Gastrocnemius medialis (tissue), 4 donors: ENCODE measurements at regions not wholly inside any gene's neighbourhood (a gene's known extent, or its start where the extent isn't known, plus 50 kb on each side); places are given as distances from the start of the nearest gene placed in this dataset.

Experiments
- POLR2A ChIP-seq, 2 donors: fragments of 450-650 bp; IDR thresholded peaks; one replicate each; pipeline ENCODE4 v1.6.1; 2017; ENCODE audit warnings: antibody characterized with exemption in 2 of 2, mild to moderate bottlenecking in 2 of 2, moderate library complexity in 2 of 2
- TF ChIP-seq, protein P1 (sequence below), 5 experiments: fragments of 450-650 bp in 3 of 5; fragments of 200-600 bp in 2 of 5; sonication (generic) in 2 of 5; IDR thresholded peaks in 4 of 5; conservative IDR thresholded peaks in 1 of 5; 1 replicate in 4 of 5; 2 replicates in 1 of 5; pipeline ENCODE4 v1.5.1; 2016 to 2019; ENCODE audit warnings: antibody characterized with exemption in 5 of 5, mild to moderate bottlenecking in 3 of 5, moderate library complexity in 3 of 5

DNA sequence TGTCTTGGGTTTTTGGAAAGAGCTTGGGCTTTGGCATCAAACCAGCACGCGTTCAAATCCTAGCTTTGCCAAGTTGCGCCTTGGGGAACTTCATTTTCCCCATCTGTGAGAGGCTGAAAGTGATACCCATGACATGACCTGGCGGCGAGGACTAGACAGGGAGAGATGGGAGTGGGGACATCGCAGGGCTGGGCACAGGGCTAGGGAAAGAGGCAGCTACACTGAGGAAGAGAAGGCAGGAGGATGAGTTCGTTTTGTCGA is 202.9 kb downstream of the IRF8 start:
- TF ChIP-seq, protein P1, sequence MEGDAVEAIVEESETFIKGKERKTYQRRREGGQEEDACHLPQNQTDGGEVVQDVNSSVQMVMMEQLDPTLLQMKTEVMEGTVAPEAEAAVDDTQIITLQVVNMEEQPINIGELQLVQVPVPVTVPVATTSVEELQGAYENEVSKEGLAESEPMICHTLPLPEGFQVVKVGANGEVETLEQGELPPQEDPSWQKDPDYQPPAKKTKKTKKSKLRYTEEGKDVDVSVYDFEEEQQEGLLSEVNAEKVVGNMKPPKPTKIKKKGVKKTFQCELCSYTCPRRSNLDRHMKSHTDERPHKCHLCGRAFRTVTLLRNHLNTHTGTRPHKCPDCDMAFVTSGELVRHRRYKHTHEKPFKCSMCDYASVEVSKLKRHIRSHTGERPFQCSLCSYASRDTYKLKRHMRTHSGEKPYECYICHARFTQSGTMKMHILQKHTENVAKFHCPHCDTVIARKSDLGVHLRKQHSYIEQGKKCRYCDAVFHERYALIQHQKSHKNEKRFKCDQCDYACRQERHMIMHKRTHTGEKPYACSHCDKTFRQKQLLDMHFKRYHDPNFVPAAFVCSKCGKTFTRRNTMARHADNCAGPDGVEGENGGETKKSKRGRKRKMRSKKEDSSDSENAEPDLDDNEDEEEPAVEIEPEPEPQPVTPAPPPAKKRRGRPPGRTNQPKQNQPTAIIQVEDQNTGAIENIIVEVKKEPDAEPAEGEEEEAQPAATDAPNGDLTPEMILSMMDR (IDR thresholded peaks at IDR 0.05 in 4 of 5, conservative IDR thresholded peaks at IDR 0.05 in 1 of 5) = no peak
- no peak for TF ChIP-seq POLR2A (IDR thresholded peaks at IDR 0.05)
